Thyroid gland (tissue), 4 donors: ENCODE measurements at regions not wholly inside any gene's neighbourhood (a gene's known extent, or its start where the extent isn't known, plus 50 kb on each side); places are given as distances from the start of the nearest gene placed in this dataset.

ENCODE experiments used
- CTCF ChIP-seq, 6 experiments: fragments of 200-600 bp in 3 of 6; fragments of 450-650 bp in 3 of 6; sonication (generic) in 3 of 6; IDR thresholded peaks; one replicate each; pipeline ENCODE4 v1.5.1; 2016 to 2019; ENCODE audit warnings: antibody characterized with exemption in 6 of 6, mild to moderate bottlenecking in 2 of 6, inconsistent platforms in 1 of 6, moderate library complexity in 1 of 6
- POLR2A ChIP-seq, 2 donors: fragments of 450-650 bp; IDR thresholded peaks; one replicate each; pipeline ENCODE4 v1.6.1; 2017; ENCODE audit warnings: antibody characterized with exemption in 2 of 2, mild to moderate bottlenecking in 2 of 2, moderate library complexity in 1 of 2

DNA sequence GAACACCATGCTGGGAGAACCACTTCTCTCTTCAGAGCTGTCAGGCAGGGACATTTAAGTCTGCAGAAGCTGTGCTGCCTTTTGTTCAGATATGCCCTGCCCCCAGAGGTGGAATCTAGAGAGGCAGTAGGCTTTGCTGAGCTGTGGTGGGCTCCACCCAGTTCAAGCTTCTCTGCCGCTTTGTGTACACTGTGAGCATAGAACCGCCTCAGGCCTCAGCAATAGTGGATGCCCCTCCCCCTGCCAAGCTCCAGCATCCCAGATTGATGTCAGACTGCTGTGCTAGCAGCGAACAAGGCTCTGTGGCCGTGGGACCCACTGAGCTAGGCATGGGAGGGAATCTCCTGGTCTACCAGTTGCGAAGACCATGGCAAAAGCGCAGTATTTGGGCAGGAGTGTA lies 121.6 kb downstream of the NFKBIZ start:
- TF ChIP-seq POLR2A (IDR thresholded peaks at IDR 0.05) (no peak), CTCF (IDR thresholded peaks at IDR 0.05) (no peak)
